IMR-90 (cell line): ENCODE measurements at regions not wholly inside any gene's neighbourhood (a gene's known extent, or its start where the extent isn't known, plus 50 kb on each side); places are given as distances from the start of the nearest gene placed in this dataset.

Experiments
- ATAC-seq: fragments of 200-7000 bp; cut with Tn5 transposase; 2 replicates; pipeline ENCODE4 v1.9.1; 2020; ENCODE audit warnings: low read depth, mild to moderate bottlenecking, moderate library complexity
- BruUV-seq: library from RNA; stranded (reverse); fragments of 400-500 nt; replicated peaks from 2 replicates; lab custom pipeline; 2021; lab: Mats Ljungman, UMichigan
- CTCF ChIA-PET: fragments of 300-600 bp; formaldehyde crosslinking; extraction: SDS; loops from one replicate; lab custom pipeline; 2021; ENCODE audit warnings: antibody characterized with exemption; lab: Yijun Ruan, JAX
- POLR2A ChIA-PET: fragments of 300-600 bp; sonication (Branson Sonifier 250); formaldehyde crosslinking; loops from one replicate; lab custom pipeline; 2022; ENCODE audit warnings: antibody characterized with exemption; ENCODE audit not compliant: unreplicated experiment; lab: Charles Lee
- DNase-seq: peaks from one replicate; pipeline ENCODE4 v3.0.0; 2013
- H2AFZ ChIP-seq: replicated peaks from 2 replicates; pipeline ENCODE3; 2013; ENCODE audit warnings: low read length, mild to moderate bottlenecking; ENCODE audit not compliant: poor library complexity
- H2AK5ac ChIP-seq: 2 replicates; pipeline ENCODE4 v1.6.1; 2013; ENCODE audit warnings: low read depth, low read length, inconsistent platforms
- H2AK9ac ChIP-seq: replicated peaks from 2 replicates; pipeline ENCODE3; 2013; ENCODE audit warnings: mild to moderate bottlenecking, low read depth, low read length, moderate library complexity; ENCODE audit not compliant: poor library complexity
- H2BK120ac ChIP-seq: 2 replicates; pipeline ENCODE4 v1.6.1; 2013; ENCODE audit warnings: low read depth, low read length, inconsistent platforms
- H2BK15ac ChIP-seq: 3 replicates; pipeline ENCODE4 v1.6.1; 2013; ENCODE audit warnings: low read depth, low read length, inconsistent platforms
- H2BK20ac ChIP-seq: 2 replicates; pipeline ENCODE4 v1.6.1; 2013; ENCODE audit warnings: low read depth, mild to moderate bottlenecking, inconsistent platforms, low read length, moderate library complexity
- H2BK5ac ChIP-seq: 2 replicates; pipeline ENCODE4 v1.6.1; 2013; ENCODE audit warnings: mild to moderate bottlenecking, low read depth, low read length, inconsistent platforms; ENCODE audit not compliant: poor library complexity, severe bottlenecking
- H3K14ac ChIP-seq: replicated peaks from 2 replicates; pipeline ENCODE4 v1.6.1; 2013; ENCODE audit warnings: low read depth, low read length, inconsistent platforms
- H3K18ac ChIP-seq: 2 replicates; pipeline ENCODE4 v1.6.1; 2013; ENCODE audit warnings: low read depth, low read length, control low read depth
- H3K23ac ChIP-seq: 2 replicates; pipeline ENCODE4 v1.6.1; 2013; ENCODE audit warnings: low read depth, low read length, inconsistent platforms
- H3K27ac ChIP-seq: 2 replicates; pipeline ENCODE4 v1.5.1; 2013; ENCODE audit warnings: mild to moderate bottlenecking, control low read depth, low read length; ENCODE audit not compliant: insufficient read depth
- H3K27me3 ChIP-seq: 2 replicates; pipeline ENCODE4 v1.6.1; 2013; ENCODE audit warnings: low read length; ENCODE audit not compliant: control insufficient read depth, insufficient read depth
- H3K36me3 ChIP-seq: 2 replicates; pipeline ENCODE4 v1.6.1; 2013; ENCODE audit warnings: low read length, mixed read lengths; ENCODE audit not compliant: control insufficient read depth, insufficient read depth
- H3K4ac ChIP-seq: 2 replicates; pipeline ENCODE4 v1.6.1; 2013; ENCODE audit warnings: low read depth, low read length, inconsistent platforms
- H3K4me1 ChIP-seq: 2 replicates; pipeline ENCODE4 v1.6.1; 2013; ENCODE audit warnings: low read length, mixed read lengths; ENCODE audit not compliant: control insufficient read depth, insufficient read depth
- H3K4me2 ChIP-seq: 2 replicates; pipeline ENCODE4 v1.6.1; 2013; ENCODE audit warnings: low read depth, mild to moderate bottlenecking, control low read depth, low read length, moderate library complexity
- H3K4me3 ChIP-seq: 2 replicates; pipeline ENCODE4 v1.5.1; 2013; ENCODE audit warnings: low read depth, mild to moderate bottlenecking, control low read depth, low read length, moderate library complexity; ENCODE audit not compliant: insufficient read depth
- H3K56ac ChIP-seq: 2 replicates; pipeline ENCODE4 v1.6.1; 2013; ENCODE audit warnings: low read length, inconsistent platforms; ENCODE audit not compliant: insufficient read depth; ENCODE audit errors: extremely low read depth
- H3K79me1 ChIP-seq, 2 experiments: 2 replicates each; pipeline ENCODE4 v1.6.1; 2013; ENCODE audit warnings: low read length in 2 of 2, inconsistent platforms in 1 of 2, low read depth in 1 of 2
- H3K9ac ChIP-seq: 2 replicates; pipeline ENCODE4 v1.6.1; 2013; ENCODE audit warnings: low read depth, low read length, control low read depth
- H3K9me1 ChIP-seq: 2 replicates; pipeline ENCODE4 v1.6.1; 2013; ENCODE audit warnings: low read length, inconsistent platforms; ENCODE audit not compliant: insufficient read depth
- H3K9me3 ChIP-seq: 2 replicates; pipeline ENCODE4 v1.6.1; 2013; ENCODE audit warnings: low read length; ENCODE audit not compliant: control insufficient read depth, insufficient read depth
- H4K20me1 ChIP-seq: 2 replicates; pipeline ENCODE4 v1.6.1; 2013; ENCODE audit warnings: low read length, inconsistent platforms; ENCODE audit not compliant: insufficient read depth
- H4K5ac ChIP-seq: 2 replicates; pipeline ENCODE4 v1.6.1; 2013; ENCODE audit warnings: mild to moderate bottlenecking, low read depth, low read length, control low read depth
- H4K8ac ChIP-seq, 2 experiments: 2 replicates each; pipeline ENCODE4 v1.6.1; 2013; ENCODE audit warnings: low read depth in 2 of 2, low read length in 2 of 2, control low read depth in 1 of 2, inconsistent platforms in 1 of 2
- H4K91ac ChIP-seq: 2 replicates; pipeline ENCODE4 v1.6.1; 2013; ENCODE audit warnings: low read depth, low read length, inconsistent platforms; ENCODE audit not compliant: insufficient read depth
- BHLHE40 ChIP-seq: fragments of 150-350 bp; IDR thresholded peaks from 2 replicates; pipeline ENCODE4 v1.6.1; 2016; ENCODE audit warnings: mild to moderate bottlenecking, low read depth, low read length
- CEBPB ChIP-seq: IDR thresholded peaks from 2 replicates; pipeline ENCODE4 v1.6.1; 2012; ENCODE audit warnings: low read depth, low read length, improper control_type of control experiment
- CHD1 ChIP-seq: IDR thresholded peaks from 2 replicates; pipeline ENCODE4 v1.6.1; 2012; ENCODE audit warnings: low read depth, low read length, improper control_type of control experiment
- FOS ChIP-seq: fragments of 150-350 bp; IDR thresholded peaks from 2 replicates; pipeline ENCODE4 v1.6.1; 2016; ENCODE audit warnings: low read depth, low read length
- MAFK ChIP-seq: IDR thresholded peaks from 2 replicates; pipeline ENCODE4 v1.6.1; 2012; ENCODE audit warnings: low read depth, low read length, improper control_type of control experiment
- MAZ ChIP-seq: IDR thresholded peaks from 2 replicates; pipeline ENCODE4 v1.6.1; 2012; ENCODE audit warnings: low read depth, mild to moderate bottlenecking, low read length, improper control_type of control experiment, moderate library complexity, borderline replicate concordance
- MXI1 ChIP-seq: IDR thresholded peaks from 2 replicates; pipeline ENCODE4 v1.6.1; 2012; ENCODE audit warnings: low read depth, mild to moderate bottlenecking, low read length, moderate library complexity, borderline replicate concordance
- NFE2L2 ChIP-seq: fragments of 150-350 bp; IDR thresholded peaks from 2 replicates; pipeline ENCODE4 v1.6.1; 2016; ENCODE audit warnings: low read depth, mild to moderate bottlenecking, low read length
- POLR2A ChIP-seq: IDR thresholded peaks from 2 replicates; pipeline ENCODE4 v1.6.1; 2012; ENCODE audit warnings: mild to moderate bottlenecking, low read depth, low read length
- RAD21 ChIP-seq: IDR thresholded peaks from 2 replicates; pipeline ENCODE4 v1.6.1; 2012; ENCODE audit warnings: low read length, improper control_type of control experiment
- RCOR1 ChIP-seq: IDR thresholded peaks from 2 replicates; pipeline ENCODE4 v1.6.1; 2012; ENCODE audit warnings: mild to moderate bottlenecking, low read length, improper control_type of control experiment; ENCODE audit not compliant: insufficient replicate concordance
- RFX5 ChIP-seq: IDR thresholded peaks from 2 replicates; pipeline ENCODE4 v1.8.0; 2012; ENCODE audit warnings: low read depth, mild to moderate bottlenecking, low read length, moderate library complexity
- SMC3 ChIP-seq: fragments of 150-350 bp; IDR thresholded peaks from 2 replicates; pipeline ENCODE4 v1.6.1; 2016; ENCODE audit warnings: low read depth, mild to moderate bottlenecking, antibody characterized with exemption, low read length, moderate library complexity
- USF2 ChIP-seq: fragments of 150-350 bp; IDR thresholded peaks from 2 replicates; pipeline ENCODE4 v1.6.1; 2017; ENCODE audit warnings: mild to moderate bottlenecking, antibody characterized with exemption, low read length, low read depth
- WGBS, 2 experiments: methylation state at CpG; one replicate each; pipeline versions ENCODE4 v1.1.5 to v1.1.7; 2013; ENCODE audit warnings: missing lambda C conversion rate in 2 of 2; ENCODE audit not compliant: insufficient read length in 1 of 2; ENCODE audit errors: extremely low coverage in 2 of 2; 5-methylcytosine and 5-hydroxymethylcytosine counted together
- dilution Hi-C: fragments of 300-500 bp; cut with HindIII; formaldehyde crosslinking; loops from one replicate; pipeline ENCODE4 v1.14.3; 2018; ENCODE audit warnings: low sequenced_read_pairs; ENCODE audit not compliant: unreplicated experiment
- in situ Hi-C: fragments of 300-500 bp; cut with MboI; formaldehyde crosslinking; loops from 3 replicates; pipeline ENCODE4 v1.14.3; 2019; ENCODE audit warnings: low sequenced_read_pairs, inconsistent platforms, mixed read lengths
- intact Hi-C: fragments of 100-400 bp; cut with micrococcal nuclease; formaldehyde crosslinking; loops from 2 replicates; pipeline ENCODE4 v1.10.0; 2022
- TF ChIP-seq, protein P1 (sequence below): fragments of 150-350 bp; IDR thresholded peaks from 2 replicates; pipeline ENCODE4 v1.6.1; 2016; ENCODE audit warnings: low read depth, mild to moderate bottlenecking, low read length, moderate library complexity, borderline replicate concordance
- TF ChIP-seq, protein P2 (sequence below): conservative IDR thresholded peaks from 2 replicates; pipeline ENCODE4 v1.5.1; 2012; ENCODE audit warnings: mild to moderate bottlenecking, low read depth, low read length, improper control_type of control experiment

- Histone ChIP-seq H3K23ac (no peak overlapping the region), H3K9ac (no peak overlapping the region), H2BK15ac (no peak overlapping the region), H3K27ac (no peak overlapping the region), H3K4me3 (no peak overlapping the region), H2BK120ac (no peak overlapping the region), H3K4me2 (no peak overlapping the region), H4K20me1 (no peaks in the 10 kb centered on the region), H2AK5ac (no peak overlapping the region), H2BK5ac (no peak overlapping the region), H3K9me3 (peaks cover 1% of the 10 kb centered on the region; the same call in 1 of the 2 replicates), H3K56ac (no peak overlapping the region), H2AFZ (no peak overlapping the region), H2BK20ac (no peak overlapping the region), H3K4ac (no peak overlapping the region), H3K18ac (no peak overlapping the region), H2AK9ac (no peak overlapping the region), H4K8ac (no peak overlapping the region), H3K14ac (no peak overlapping the region), H3K79me1 (no peaks in the 10 kb centered on the region), H3K4me1 (no peaks in the 10 kb centered on the region), H3K36me3 (no peaks in the 10 kb centered on the region), H4K91ac (no peak overlapping the region), H4K5ac (no peak overlapping the region), H3K27me3 (no peaks in the 10 kb centered on the region), H3K9me1 (no peaks in the 10 kb centered on the region)
- dilution Hi-C loops (no loop called here), intact Hi-C loops (no loop called here), in situ Hi-C loops (no loop called here)
- CTCF ChIA-PET = no interaction called here
- WGBS, 2 experiments = no CpG with 5 or more reads among the region's 1 CpG
- BruUV-seq = no TSS peak
- no peak for DNase-seq
- POLR2A ChIA-PET = no interaction called here
- TF ChIP-seq NFE2L2 (no peak), FOS (no peak), MAFK (no peak), POLR2A (no peak), CEBPB (no peak), MXI1 (no peak), MAZ (no peak), RAD21 (no peak), USF2 (no peak), RFX5 (no peak), RCOR1 (no peak), CHD1 (no peak), SMC3 (no peak), BHLHE40 (no peak)
- TF ChIP-seq, protein P1, sequence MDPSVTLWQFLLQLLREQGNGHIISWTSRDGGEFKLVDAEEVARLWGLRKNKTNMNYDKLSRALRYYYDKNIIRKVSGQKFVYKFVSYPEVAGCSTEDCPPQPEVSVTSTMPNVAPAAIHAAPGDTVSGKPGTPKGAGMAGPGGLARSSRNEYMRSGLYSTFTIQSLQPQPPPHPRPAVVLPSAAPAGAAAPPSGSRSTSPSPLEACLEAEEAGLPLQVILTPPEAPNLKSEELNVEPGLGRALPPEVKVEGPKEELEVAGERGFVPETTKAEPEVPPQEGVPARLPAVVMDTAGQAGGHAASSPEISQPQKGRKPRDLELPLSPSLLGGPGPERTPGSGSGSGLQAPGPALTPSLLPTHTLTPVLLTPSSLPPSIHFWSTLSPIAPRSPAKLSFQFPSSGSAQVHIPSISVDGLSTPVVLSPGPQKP = no peak
- TF ChIP-seq, protein P2, sequence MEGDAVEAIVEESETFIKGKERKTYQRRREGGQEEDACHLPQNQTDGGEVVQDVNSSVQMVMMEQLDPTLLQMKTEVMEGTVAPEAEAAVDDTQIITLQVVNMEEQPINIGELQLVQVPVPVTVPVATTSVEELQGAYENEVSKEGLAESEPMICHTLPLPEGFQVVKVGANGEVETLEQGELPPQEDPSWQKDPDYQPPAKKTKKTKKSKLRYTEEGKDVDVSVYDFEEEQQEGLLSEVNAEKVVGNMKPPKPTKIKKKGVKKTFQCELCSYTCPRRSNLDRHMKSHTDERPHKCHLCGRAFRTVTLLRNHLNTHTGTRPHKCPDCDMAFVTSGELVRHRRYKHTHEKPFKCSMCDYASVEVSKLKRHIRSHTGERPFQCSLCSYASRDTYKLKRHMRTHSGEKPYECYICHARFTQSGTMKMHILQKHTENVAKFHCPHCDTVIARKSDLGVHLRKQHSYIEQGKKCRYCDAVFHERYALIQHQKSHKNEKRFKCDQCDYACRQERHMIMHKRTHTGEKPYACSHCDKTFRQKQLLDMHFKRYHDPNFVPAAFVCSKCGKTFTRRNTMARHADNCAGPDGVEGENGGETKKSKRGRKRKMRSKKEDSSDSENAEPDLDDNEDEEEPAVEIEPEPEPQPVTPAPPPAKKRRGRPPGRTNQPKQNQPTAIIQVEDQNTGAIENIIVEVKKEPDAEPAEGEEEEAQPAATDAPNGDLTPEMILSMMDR = no peak
- no peak for ATAC-seq
Measured at GRCh38 chr5:118768607-118769175, 219.7 kb downstream of the DTWD2 start.
